SK-N-MC (cell line): ENCODE measurements at regions not wholly inside any gene's neighbourhood (a gene's known extent, or its start where the extent isn't known, plus 50 kb on each side); places are given as distances from the start of the nearest gene placed in this dataset.

Source experiments
- EZH2 ChIP-seq: fragments of 200-600 bp; sonication (generic); IDR thresholded peaks from one replicate; pipeline ENCODE4 v1.6.1; 2017; ENCODE audit warnings: antibody characterized with exemption
- FOXP2 ChIP-seq: optimal IDR thresholded peaks from 2 replicates; pipeline ENCODE3; 2011; ENCODE audit warnings: mild to moderate bottlenecking, moderate library complexity; ENCODE audit not compliant: insufficient read depth; ENCODE audit errors: extremely low read length, control extremely low read depth
- POLR2AphosphoS5 ChIP-seq: IDR thresholded peaks from 2 replicates; pipeline ENCODE4 v1.6.1; 2012; ENCODE audit warnings: mild to moderate bottlenecking, low read depth, low read length, borderline replicate concordance

- TF ChIP-seq POLR2AphosphoS5 (no peak), FOXP2 (no peak), EZH2 (no peak)
Measured at GRCh38 chr2:19287324-19287723, 71.1 kb downstream of the OSR1 start.
